ENCODE measurements at regions not wholly inside any gene's neighbourhood (a gene's known extent, or its start where the extent isn't known, plus 50 kb on each side); places are given as distances from the start of the nearest gene placed in this dataset.
"Not testable (repeated sequence)": the region's sequence is repeated elsewhere in the genome, so short reads cannot be mapped to it uniquely, and the experiment has no call there.

- DNase-seq, result no peak
These were observed 112.6 kb downstream of the LRIG2 start for GRCh38 chr1:113185463-113186104.

GRCh38 chr1:113190078-113190477 lies 117.1 kb downstream of the LRIG2 start:
- no peak for DNase-seq

- DNase-seq, result no peak
These were observed 117.9 kb downstream of the LRIG2 start for GRCh38 chr1:113190930-113191329.

- no peak for DNase-seq
These were observed 118.6 kb downstream of the LRIG2 start for GRCh38 chr1:113191579-113192076.

GRCh38 chr1:113192242-113192641 lies 119.2 kb downstream of the LRIG2 start:
- DNase-seq, result no peak

- no peak for DNase-seq
These were observed 120.0 kb downstream of the LRIG2 start for GRCh38 chr1:113192980-113193379.

- no peak for DNase-seq
These were observed 122.1 kb downstream of the LRIG2 start for GRCh38 chr1:113194846-113195830.

GRCh38 chr1:113197719-113198330 lies 124.8 kb downstream of the LRIG2 start:
- no peak for DNase-seq

GRCh38 chr1:113198806-113199205 lies 125.8 kb downstream of the LRIG2 start:
- no peak for DNase-seq

GRCh38 chr1:113199760-113200455 lies 126.9 kb downstream of the LRIG2 start:
- no peak for DNase-seq

GRCh38 chr1:113201560-113201959 lies 128.6 kb downstream of the LRIG2 start:
- DNase-seq, result no peak

- no peak for DNase-seq
These were observed 133.2 kb downstream of the LRIG2 start for GRCh38 chr1:113205980-113206766.

GRCh38 chr1:113207019-113207418 lies 134.0 kb downstream of the LRIG2 start:
- DNase-seq, result no peak

- DNase-seq, result no peak
These were observed 134.5 kb downstream of the LRIG2 start for GRCh38 chr1:113207457-113207856.

- DNase-seq, result not testable (repeated sequence)
These were observed 135.4 kb downstream of the LRIG2 start for GRCh38 chr1:113208425-113208824.

GRCh38 chr1:113210248-113210647 lies 137.2 kb downstream of the LRIG2 start:
- DNase-seq, result no peak

GRCh38 chr1:113211467-113211866 lies 138.5 kb downstream of the LRIG2 start:
- DNase-seq, result no peak

GRCh38 chr1:113215015-113215414 lies 142.0 kb downstream of the LRIG2 start:
- DNase-seq, result no peak

- DNase-seq, result no peak
These were observed 143.7 kb downstream of the LRIG2 start for GRCh38 chr1:113216664-113217063.

- DNase-seq, result no peak
These were observed 144.6 kb downstream of the LRIG2 start for GRCh38 chr1:113217447-113218208.

GRCh38 chr1:113219377-113219776 lies 146.4 kb downstream of the LRIG2 start:
- no peak for DNase-seq
